ENCODE measurements at regions not wholly inside any gene's neighbourhood (a gene's known extent, or its start where the extent isn't known, plus 50 kb on each side); places are given as distances from the start of the nearest gene placed in this dataset.
"Not testable (repeated sequence)": the region's sequence is repeated elsewhere in the genome, so short reads cannot be mapped to it uniquely, and the experiment has no call there.

DNA sequence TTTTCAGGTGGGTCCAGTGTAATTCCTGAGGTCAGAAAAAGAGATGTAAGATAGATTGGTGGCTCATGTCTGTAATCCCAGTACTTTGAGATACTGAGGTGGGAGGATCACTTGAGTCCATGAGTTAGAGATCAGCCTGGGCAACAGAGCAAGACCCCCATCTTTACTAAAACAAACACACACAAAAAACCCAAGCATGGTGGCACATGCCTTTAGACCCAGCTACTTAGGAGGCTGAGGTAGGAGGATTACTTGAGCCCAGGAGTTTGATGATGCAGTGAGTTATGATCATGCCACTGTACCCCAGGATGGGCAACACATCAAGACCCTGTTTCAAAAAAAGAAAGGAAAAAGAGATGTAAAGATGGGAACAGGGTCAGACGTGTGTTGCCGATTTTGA is 857.4 kb upstream of the NDST4 start (continued):
- no peak for TF ChIP-seq ZNF432 (CRISPR knock-in tag; IDR thresholded peaks at IDR 0.05; ENCODE audit: borderline replicate concordance)

DNA sequence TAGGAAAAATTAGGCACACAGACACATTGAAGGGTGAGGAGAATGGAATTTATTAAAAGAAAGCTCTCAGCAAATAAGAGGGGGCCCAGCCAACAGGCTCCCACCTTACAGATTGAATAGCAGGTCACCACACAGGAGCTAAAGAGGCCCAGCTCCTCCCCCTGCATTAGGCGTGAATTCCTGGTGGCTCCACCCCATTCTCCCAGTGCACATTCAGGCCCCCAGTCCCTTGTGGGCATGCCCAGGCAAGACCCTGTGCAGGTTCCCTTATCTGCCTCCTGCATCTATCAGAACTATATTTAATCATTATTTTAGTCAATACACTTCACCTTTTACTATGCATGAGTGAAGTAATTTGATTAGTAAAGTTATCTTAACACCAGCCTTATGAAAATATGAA is 856.3 kb upstream of the NDST4 start:
- ChIA-PET POLR2A (no interaction called here), CTCF (ENCODE audit: low intra/inter-chr PET ratio, low total read pairs) (no interaction called here)
- H3K79me2 ChIP-seq (ENCODE audit: insufficient read depth, low read length) = no peaks in the 10 kb centered on the region
- DNase-seq (ENCODE audit: low spot score) (no peak), ATAC-seq (no peak), FAIRE-seq (no peak)
- no peak overlapping the region for H2AFZ ChIP-seq (ENCODE audit: low read length)
- H3K27ac ChIP-seq (ENCODE audit: extremely low read length, insufficient read depth, low read length) = no peak overlapping the region
- no peak overlapping the region for H3K9ac ChIP-seq (ENCODE audit: insufficient read depth, low read depth, low read length)
- no peaks in the 10 kb centered on the region for H4K20me1 ChIP-seq (ENCODE audit: insufficient read depth, low read length)
- TF ChIP-seq, protein P1, sequence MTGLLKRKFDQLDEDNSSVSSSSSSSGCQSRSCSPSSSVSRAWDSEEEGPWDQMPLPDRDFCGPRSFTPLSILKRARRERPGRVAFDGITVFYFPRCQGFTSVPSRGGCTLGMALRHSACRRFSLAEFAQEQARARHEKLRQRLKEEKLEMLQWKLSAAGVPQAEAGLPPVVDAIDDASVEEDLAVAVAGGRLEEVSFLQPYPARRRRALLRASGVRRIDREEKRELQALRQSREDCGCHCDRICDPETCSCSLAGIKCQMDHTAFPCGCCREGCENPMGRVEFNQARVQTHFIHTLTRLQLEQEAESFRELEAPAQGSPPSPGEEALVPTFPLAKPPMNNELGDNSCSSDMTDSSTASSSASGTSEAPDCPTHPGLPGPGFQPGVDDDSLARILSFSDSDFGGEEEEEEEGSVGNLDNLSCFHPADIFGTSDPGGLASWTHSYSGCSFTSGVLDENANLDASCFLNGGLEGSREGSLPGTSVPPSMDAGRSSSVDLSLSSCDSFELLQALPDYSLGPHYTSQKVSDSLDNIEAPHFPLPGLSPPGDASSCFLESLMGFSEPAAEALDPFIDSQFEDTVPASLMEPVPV (CRISPR knock-in tag; IDR thresholded peaks at IDR 0.05) = no peak
- in situ Hi-C loops (cut with HindIII; ENCODE audit: extremely low pct_ligation_motif_present, low pct_unique_long_range_greater_than_20kb) = no loop called here
- no TSS peak for BruUV-seq (replicated peaks)
- no peaks in the 10 kb centered on the region for H3K27me3 ChIP-seq (ENCODE audit: control insufficient read depth in 1 of 2, insufficient read depth in 2 of 2, low read length in 2 of 2)
- H3K4me3 ChIP-seq (replicated peaks in 1 of 3; ENCODE audit: insufficient read depth in 1 of 3, low read depth in 2 of 3, low read length in 3 of 3) = no peak overlapping the region
- WGBS (ENCODE audit: low lambda C conversion rate) = 38% methylated on average over 1 of the region's 1 CpG
- no peaks in the 10 kb centered on the region for H3K36me3 ChIP-seq (replicated peaks in 1 of 2; ENCODE audit: control insufficient read depth in 1 of 2, insufficient read depth in 2 of 2, low read length in 2 of 2)
- no peak overlapping the region for H3K4me2 ChIP-seq (ENCODE audit: low read depth, low read length)
- H3K4me1 ChIP-seq (ENCODE audit: insufficient read depth, low read length) = no peaks in the 10 kb centered on the region
- H3K9me3 ChIP-seq (ENCODE audit: low read length) = no peaks in the 10 kb centered on the region
- intact Hi-C loops (cut with micrococcal nuclease; ENCODE audit: unreplicated experiment) = no loop called here

DNA sequence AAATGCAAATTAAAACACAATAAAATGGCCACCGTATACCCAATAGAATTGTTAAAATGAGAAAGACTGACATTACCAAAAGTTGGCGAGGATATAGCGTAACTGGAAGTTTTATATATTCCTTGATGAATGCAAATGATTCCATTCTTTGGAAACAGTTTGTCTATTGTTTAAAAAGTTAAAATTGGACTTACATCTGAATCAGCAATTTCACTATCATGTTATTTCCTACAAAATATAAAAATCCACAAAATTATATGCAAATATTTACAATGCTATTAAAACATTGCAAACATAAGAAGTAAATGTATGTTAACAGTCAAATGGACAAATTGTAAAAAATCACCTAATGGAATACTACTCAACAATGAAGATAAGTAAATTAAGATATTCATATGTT is 852.2 kb upstream of the NDST4 start:
- Histone ChIP-seq H4K20me1 (ENCODE audit: insufficient read depth, low read length) (no peaks in the 10 kb centered on the region), H3K27me3 (ENCODE audit: control insufficient read depth in 1 of 2, insufficient read depth in 2 of 2, low read length in 2 of 2) (no peaks in the 10 kb centered on the region), H3K9me3 (ENCODE audit: low read length) (no peaks in the 10 kb centered on the region), H3K4me3 (replicated peaks in 1 of 3; ENCODE audit: insufficient read depth in 1 of 3, low read depth in 2 of 3, low read length in 3 of 3) (no peak overlapping the region), H3K36me3 (replicated peaks in 1 of 2; ENCODE audit: control insufficient read depth in 1 of 2, insufficient read depth in 2 of 2, low read length in 2 of 2) (no peaks in the 10 kb centered on the region), H2AFZ (ENCODE audit: low read length) (no peak overlapping the region), H3K79me2 (ENCODE audit: insufficient read depth, low read length) (no peaks in the 10 kb centered on the region), H3K9ac (ENCODE audit: insufficient read depth, low read depth, low read length) (no peak overlapping the region), H3K4me2 (ENCODE audit: low read depth, low read length) (no peak overlapping the region), H3K27ac (ENCODE audit: extremely low read length, insufficient read depth, low read length) (no peak overlapping the region), H3K4me1 (ENCODE audit: insufficient read depth, low read length) (no peaks in the 10 kb centered on the region)
- ChIA-PET CTCF (ENCODE audit: low intra/inter-chr PET ratio, low total read pairs) (no interaction called here), POLR2A (no interaction called here)
- 28% methylated on average over 3 of the region's 3 CpGs for WGBS (ENCODE audit: low lambda C conversion rate)
- FAIRE-seq = no peak
- TF ChIP-seq MAFK (conservative IDR thresholded peaks at IDR 0.05 in 1 of 2, IDR thresholded peaks at IDR 0.05 in 1 of 2; ENCODE audit: low read length in 2 of 2) = peak; percentile 22 to 64; a peak in 2 of 4 replicates
- peak; percentile 54; the same call in 1 of the 2 replicates for TF ChIP-seq MAFF (IDR thresholded peaks at IDR 0.05; ENCODE audit: low read depth, low read length)
- TF ChIP-seq, protein P2, sequence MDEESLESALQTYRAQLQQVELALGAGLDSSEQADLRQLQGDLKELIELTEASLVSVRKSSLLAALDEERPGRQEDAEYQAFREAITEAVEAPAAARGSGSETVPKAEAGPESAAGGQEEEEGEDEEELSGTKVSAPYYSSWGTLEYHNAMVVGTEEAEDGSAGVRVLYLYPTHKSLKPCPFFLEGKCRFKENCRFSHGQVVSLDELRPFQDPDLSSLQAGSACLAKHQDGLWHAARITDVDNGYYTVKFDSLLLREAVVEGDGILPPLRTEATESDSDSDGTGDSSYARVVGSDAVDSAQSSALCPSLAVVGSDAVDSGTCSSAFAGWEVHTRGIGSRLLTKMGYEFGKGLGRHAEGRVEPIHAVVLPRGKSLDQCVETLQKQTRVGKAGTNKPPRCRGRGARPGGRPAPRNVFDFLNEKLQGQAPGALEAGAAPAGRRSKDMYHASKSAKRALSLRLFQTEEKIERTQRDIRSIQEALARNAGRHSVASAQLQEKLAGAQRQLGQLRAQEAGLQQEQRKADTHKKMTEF (CRISPR knock-in tag; IDR thresholded peaks at IDR 0.05) = no peak
- intact Hi-C loops (cut with micrococcal nuclease; ENCODE audit: unreplicated experiment) = no loop called here
- BruUV-seq (replicated peaks) = no TSS peak
- no peak for ATAC-seq
- in situ Hi-C loops (cut with HindIII; ENCODE audit: extremely low pct_ligation_motif_present, low pct_unique_long_range_greater_than_20kb) = no loop called here
- DNase-seq (ENCODE audit: low spot score) = no peak

DNA sequence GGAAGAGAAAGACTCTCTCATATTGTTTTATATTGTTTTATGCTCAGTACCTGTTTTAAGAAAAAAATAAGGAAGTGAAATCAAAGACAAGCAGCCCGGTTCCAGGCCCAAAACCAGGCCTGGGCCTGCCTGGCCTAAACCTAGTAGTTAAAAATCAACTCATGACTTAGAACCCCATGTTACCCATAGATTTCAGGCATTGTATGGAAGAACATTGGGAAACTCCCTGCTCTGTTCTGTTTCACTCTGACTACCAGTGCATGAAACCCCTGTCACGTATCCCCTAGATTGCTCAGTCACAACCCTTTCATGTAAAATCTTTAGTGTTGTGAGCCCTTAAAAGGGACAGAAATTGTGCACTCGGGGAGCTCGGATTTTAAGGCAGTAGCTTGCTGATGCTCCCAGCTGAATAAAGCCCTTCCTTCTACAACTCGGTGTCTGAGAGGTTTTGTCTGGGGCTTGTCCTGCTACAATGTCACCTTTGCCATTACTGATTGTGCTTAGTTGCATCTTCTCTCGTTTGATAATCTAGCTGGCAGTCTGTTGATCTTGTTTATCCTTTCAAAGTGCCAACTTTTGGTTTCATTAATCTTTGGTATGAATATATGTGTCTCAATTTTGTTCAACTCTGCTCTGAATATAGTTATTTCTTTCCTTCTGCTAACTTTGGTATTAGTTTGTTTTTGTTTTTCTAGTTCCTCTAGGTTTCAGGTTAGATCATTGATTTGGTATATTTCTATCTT is 842.8 kb upstream of the NDST4 start:
- intact Hi-C loops (cut with micrococcal nuclease; ENCODE audit: unreplicated experiment); H3K4me2 ChIP-seq (ENCODE audit: low read depth, low read length); H3K27me3 ChIP-seq (ENCODE audit: control insufficient read depth in 1 of 2, insufficient read depth in 2 of 2, low read length in 2 of 2); H3K4me1 ChIP-seq (ENCODE audit: insufficient read depth, low read length); H4K20me1 ChIP-seq (ENCODE audit: insufficient read depth, low read length); H3K36me3 ChIP-seq (replicated peaks in 1 of 2; ENCODE audit: control insufficient read depth in 1 of 2, insufficient read depth in 2 of 2, low read length in 2 of 2); in situ Hi-C loops (cut with HindIII; ENCODE audit: extremely low pct_ligation_motif_present, low pct_unique_long_range_greater_than_20kb); H3K9ac ChIP-seq (ENCODE audit: insufficient read depth, low read depth, low read length); H3K4me3 ChIP-seq (replicated peaks in 1 of 3; ENCODE audit: insufficient read depth in 1 of 3, low read depth in 2 of 3, low read length in 3 of 3); H3K9me3 ChIP-seq (ENCODE audit: low read length); ATAC-seq; H3K79me2 ChIP-seq (ENCODE audit: insufficient read depth, low read length); POLR2A ChIA-PET; H3K27ac ChIP-seq (ENCODE audit: extremely low read length, insufficient read depth, low read length); H2AFZ ChIP-seq (ENCODE audit: low read length); FAIRE-seq; DNase-seq (ENCODE audit: low spot score); CTCF ChIA-PET (ENCODE audit: low intra/inter-chr PET ratio, low total read pairs); BruUV-seq (replicated peaks): not testable (repeated sequence)
- WGBS (ENCODE audit: low lambda C conversion rate) = 1% methylated on average over 5 of the region's 6 CpGs

Measured in HepG2 (cell line).